ENCODE measurements at regions not wholly inside any gene's neighbourhood (a gene's known extent, or its start where the extent isn't known, plus 50 kb on each side); places are given as distances from the start of the nearest gene placed in this dataset.

DNA sequence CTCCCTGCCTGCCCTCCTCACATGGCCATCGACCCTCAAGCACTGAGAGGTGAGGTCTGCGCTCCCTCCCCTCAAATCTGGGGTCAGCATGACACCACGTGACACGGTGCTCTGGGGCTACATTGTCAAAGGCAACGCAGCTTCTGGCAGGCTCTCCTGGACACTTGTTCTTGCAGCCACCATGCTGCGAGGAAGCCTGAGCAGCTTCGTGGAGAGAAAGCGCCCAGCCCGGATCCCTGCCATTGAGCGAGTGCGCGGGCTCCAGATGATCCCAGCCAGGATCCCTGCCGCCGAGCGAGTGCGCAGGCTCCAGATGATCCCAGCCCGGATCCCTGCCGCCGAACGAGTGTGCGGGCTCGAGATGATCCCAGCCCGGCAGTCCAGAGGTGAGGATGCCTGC lies 70.9 kb upstream of the METRNL start:
- in situ Hi-C loops (cut with MboI) (no loop called here), intact Hi-C loops (cut with micrococcal nuclease) (no loop called here)
- Histone ChIP-seq H3K9me1 (ENCODE audit: control insufficient read depth, insufficient read depth, low read length) (no peaks in the 10 kb centered on the region), H3K27me3 (ENCODE audit: control insufficient read depth in 2 of 2, insufficient read depth in 2 of 2, low read length in 2 of 2) (no peaks in the 10 kb centered on the region), H3K4me1 (replicated peaks in 1 of 2; ENCODE audit: control insufficient read depth in 2 of 2, insufficient read depth in 2 of 2, low read length in 2 of 2) (peaks cover 0 to 10% of the 10 kb centered on the region in 2 experiments; a peak in 1 of 5 replicates), H3K9me3 (replicated peaks; ENCODE audit: control insufficient read depth, insufficient read depth, low read depth, low read length) (peaks cover 9% of the 10 kb centered on the region; the same call in 1 of the 2 replicates), H3K4me2 (ENCODE audit: insufficient read depth, low read length) (no peak overlapping the region), H3K36me3 (ENCODE audit: control insufficient read depth, insufficient read depth, low read length) (peaks cover 10% of the 10 kb centered on the region; the same call in 1 of the 3 replicates), H3K4me3 (no peak overlapping the region), H3K27ac (ENCODE audit: extremely low read depth, low read depth, low read length) (no peak overlapping the region), H4K20me1 (replicated peaks; ENCODE audit: control insufficient read depth, insufficient read depth, low read length) (no peaks in the 10 kb centered on the region), H2AFZ (ENCODE audit: low read depth, low read length) (no peak overlapping the region), H3K9ac (ENCODE audit: insufficient read depth in 1 of 2, low read depth in 2 of 2, low read length in 2 of 2) (no peak overlapping the region), H3K79me2 (ENCODE audit: control insufficient read depth, insufficient read depth, low read length) (no peaks in the 10 kb centered on the region)
- FAIRE-seq (no peak), ATAC-seq (no peak), DNase-seq (ENCODE audit: extremely low read depth in 1 of 4, low spot score in 3 of 4) (no peak)
- WGBS (ENCODE audit: insufficient coverage, low coverage, missing lambda C conversion rate) = 87% methylated on average over 11 of the region's 23 CpGs
- no TSS peak for BruUV-seq (replicated peaks)
- TF ChIP-seq MAFK (IDR thresholded peaks at IDR 0.05; ENCODE audit: low read length) (no peak), MTA3 (IDR thresholded peaks at IDR 0.05; ENCODE audit: borderline replicate concordance) (no peak), CBX5 (IDR thresholded peaks at IDR 0.05; ENCODE audit: borderline replicate concordance, low read depth) (no peak), NR4A1 (CRISPR knock-in tag; IDR thresholded peaks at IDR 0.05) (no peak), NR4A1 (tag; IDR thresholded peaks at IDR 0.05) (no peak), RAD21 (CRISPR knock-in tag; conservative IDR thresholded peaks at IDR 0.05 in 1 of 2, IDR thresholded peaks at IDR 0.05 in 1 of 2) (no peak), NUFIP1 (IDR thresholded peaks at IDR 0.05; ENCODE audit: partially characterized antibody) (no peak), ETV6 (IDR thresholded peaks at IDR 0.05; ENCODE audit: borderline replicate concordance in 1 of 2, low read depth in 2 of 2, low read length in 1 of 2) (no peak), ETV6 (CRISPR knock-in tag; IDR thresholded peaks at IDR 0.05; ENCODE audit: borderline replicate concordance) (no peak), SRSF3 (IDR thresholded peaks at IDR 0.05; ENCODE audit: insufficient read depth, low read length) (no peak)
- TF ChIP-seq, protein P1, sequence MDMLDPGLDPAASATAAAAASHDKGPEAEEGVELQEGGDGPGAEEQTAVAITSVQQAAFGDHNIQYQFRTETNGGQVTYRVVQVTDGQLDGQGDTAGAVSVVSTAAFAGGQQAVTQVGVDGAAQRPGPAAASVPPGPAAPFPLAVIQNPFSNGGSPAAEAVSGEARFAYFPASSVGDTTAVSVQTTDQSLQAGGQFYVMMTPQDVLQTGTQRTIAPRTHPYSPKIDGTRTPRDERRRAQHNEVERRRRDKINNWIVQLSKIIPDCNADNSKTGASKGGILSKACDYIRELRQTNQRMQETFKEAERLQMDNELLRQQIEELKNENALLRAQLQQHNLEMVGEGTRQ (CRISPR knock-in tag; IDR thresholded peaks at IDR 0.05) = no peak
- TF ChIP-seq, protein P2, sequence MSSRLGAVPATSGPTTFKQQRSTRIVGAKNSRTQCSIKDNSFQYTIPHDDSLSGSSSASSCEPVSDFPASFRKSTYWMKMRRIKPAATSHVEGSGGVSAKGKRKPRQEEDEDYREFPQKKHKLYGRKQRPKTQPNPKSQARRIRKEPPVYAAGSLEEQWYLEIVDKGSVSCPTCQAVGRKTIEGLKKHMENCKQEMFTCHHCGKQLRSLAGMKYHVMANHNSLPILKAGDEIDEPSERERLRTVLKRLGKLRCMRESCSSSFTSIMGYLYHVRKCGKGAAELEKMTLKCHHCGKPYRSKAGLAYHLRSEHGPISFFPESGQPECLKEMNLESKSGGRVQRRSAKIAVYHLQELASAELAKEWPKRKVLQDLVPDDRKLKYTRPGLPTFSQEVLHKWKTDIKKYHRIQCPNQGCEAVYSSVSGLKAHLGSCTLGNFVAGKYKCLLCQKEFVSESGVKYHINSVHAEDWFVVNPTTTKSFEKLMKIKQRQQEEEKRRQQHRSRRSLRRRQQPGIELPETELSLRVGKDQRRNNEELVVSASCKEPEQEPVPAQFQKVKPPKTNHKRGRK (tag; IDR thresholded peaks at IDR 0.05) = no peak
- CTCF ChIA-PET (ENCODE audit: low intra/inter-chr PET ratio) = no interaction called here
- POLR2A ChIA-PET = no interaction called here

Data from K562 (cell line).